ENCODE measurements at regions not wholly inside any gene's neighbourhood (a gene's known extent, or its start where the extent isn't known, plus 50 kb on each side); places are given as distances from the start of the nearest gene placed in this dataset.

DNA sequence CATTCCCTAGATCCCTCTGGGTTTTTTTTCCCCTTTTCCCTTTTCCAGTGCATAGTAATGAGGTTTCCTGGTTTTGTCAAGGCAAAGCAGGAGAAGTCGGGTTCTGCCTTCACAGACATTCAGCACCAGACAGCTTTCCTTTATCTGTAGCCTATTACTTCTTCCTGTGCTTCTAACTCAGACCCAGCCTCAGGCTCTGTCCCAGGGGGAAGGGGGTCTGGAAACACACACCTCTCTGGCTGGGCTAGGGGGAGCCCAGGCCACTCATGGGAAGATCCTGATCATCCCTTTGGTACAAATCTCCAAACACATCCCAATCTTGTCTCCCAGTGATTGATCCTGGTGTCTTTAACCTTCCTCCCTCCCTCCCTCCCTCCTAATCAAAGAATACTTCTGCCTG is 656.4 kb downstream of the LMO4 start:
- ChIA-PET CTCF (no interaction called here), POLR2A (no interaction called here), SMC1A (ENCODE audit: uncharacterized antibody, unreplicated experiment) (no interaction called here), RAD21 (ENCODE audit: unreplicated experiment) (no interaction called here)
- no peak overlapping the region for H3K9ac ChIP-seq (ENCODE audit: control insufficient read depth, insufficient read depth, low read length)
- no peaks in the 10 kb centered on the region for H3K27me3 ChIP-seq (replicated peaks in 1 of 2; ENCODE audit: control insufficient read depth in 2 of 2, insufficient read depth in 2 of 2, low read length in 1 of 2)
- no TSS peak for BruUV-seq (replicated peaks)
- H3K4me3 ChIP-seq: no peak overlapping the region
- in situ Hi-C loops (cut with MboI): no loop called here
- DNase-seq (ENCODE audit: low read depth, low spot score) (no peak), FAIRE-seq (no peak), ATAC-seq (no peak)
- WGBS (ENCODE audit: insufficient coverage, insufficient replicate concordance, low lambda C conversion rate, missing lambda C conversion rate): 14% methylated on average over 1 of the region's 1 CpG
- H3K4me1 ChIP-seq (ENCODE audit: control insufficient read depth, insufficient read depth, low read length): no peaks in the 10 kb centered on the region
- H3K36me3 ChIP-seq (ENCODE audit: control insufficient read depth in 2 of 2, insufficient read depth in 2 of 2, low read length in 1 of 2): no peaks in the 10 kb centered on the region
- H3K9me3 ChIP-seq (replicated peaks; ENCODE audit: control insufficient read depth, insufficient read depth, low read length): no peaks in the 10 kb centered on the region
- no peak overlapping the region for H2AFZ ChIP-seq (ENCODE audit: control insufficient read depth, low read depth, low read length)
- H3K79me2 ChIP-seq (ENCODE audit: control insufficient read depth, insufficient read depth, low read length): no peaks in the 10 kb centered on the region
- H3K27ac ChIP-seq (ENCODE audit: control insufficient read depth, insufficient read depth): no peak overlapping the region
- H4K20me1 ChIP-seq (ENCODE audit: control insufficient read depth, insufficient read depth): no peaks in the 10 kb centered on the region
- no peak overlapping the region for H3K4me2 ChIP-seq (ENCODE audit: control insufficient read depth, insufficient read depth)
- intact Hi-C loops (cut with micrococcal nuclease; ENCODE audit: unreplicated experiment): no loop called here
- TF ChIP-seq, protein P1, sequence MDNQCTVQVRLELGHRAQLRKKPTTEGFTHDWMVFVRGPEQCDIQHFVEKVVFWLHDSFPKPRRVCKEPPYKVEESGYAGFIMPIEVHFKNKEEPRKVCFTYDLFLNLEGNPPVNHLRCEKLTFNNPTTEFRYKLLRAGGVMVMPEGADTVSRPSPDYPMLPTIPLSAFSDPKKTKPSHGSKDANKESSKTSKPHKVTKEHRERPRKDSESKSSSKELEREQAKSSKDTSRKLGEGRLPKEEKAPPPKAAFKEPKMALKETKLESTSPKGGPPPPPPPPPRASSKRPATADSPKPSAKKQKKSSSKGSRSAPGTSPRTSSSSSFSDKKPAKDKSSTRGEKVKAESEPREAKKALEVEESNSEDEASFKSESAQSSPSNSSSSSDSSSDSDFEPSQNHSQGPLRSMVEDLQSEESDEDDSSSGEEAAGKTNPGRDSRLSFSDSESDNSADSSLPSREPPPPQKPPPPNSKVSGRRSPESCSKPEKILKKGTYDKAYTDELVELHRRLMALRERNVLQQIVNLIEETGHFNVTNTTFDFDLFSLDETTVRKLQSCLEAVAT (IDR thresholded peaks at IDR 0.05): no peak
- TF ChIP-seq POLR2AphosphoS5 (IDR thresholded peaks at IDR 0.05; ENCODE audit: low read length): no peak
- no peak for TF ChIP-seq RAD21 (IDR thresholded peaks at IDR 0.05; ENCODE audit: insufficient read depth, low read depth, low read length)
- TF ChIP-seq WRNIP1 (IDR thresholded peaks at IDR 0.05; ENCODE audit: borderline replicate concordance, low read depth, low read length): no peak
- no peak for TF ChIP-seq GATAD2B (conservative IDR thresholded peaks at IDR 0.05; ENCODE audit: low read depth)
- TF ChIP-seq, protein P2, sequence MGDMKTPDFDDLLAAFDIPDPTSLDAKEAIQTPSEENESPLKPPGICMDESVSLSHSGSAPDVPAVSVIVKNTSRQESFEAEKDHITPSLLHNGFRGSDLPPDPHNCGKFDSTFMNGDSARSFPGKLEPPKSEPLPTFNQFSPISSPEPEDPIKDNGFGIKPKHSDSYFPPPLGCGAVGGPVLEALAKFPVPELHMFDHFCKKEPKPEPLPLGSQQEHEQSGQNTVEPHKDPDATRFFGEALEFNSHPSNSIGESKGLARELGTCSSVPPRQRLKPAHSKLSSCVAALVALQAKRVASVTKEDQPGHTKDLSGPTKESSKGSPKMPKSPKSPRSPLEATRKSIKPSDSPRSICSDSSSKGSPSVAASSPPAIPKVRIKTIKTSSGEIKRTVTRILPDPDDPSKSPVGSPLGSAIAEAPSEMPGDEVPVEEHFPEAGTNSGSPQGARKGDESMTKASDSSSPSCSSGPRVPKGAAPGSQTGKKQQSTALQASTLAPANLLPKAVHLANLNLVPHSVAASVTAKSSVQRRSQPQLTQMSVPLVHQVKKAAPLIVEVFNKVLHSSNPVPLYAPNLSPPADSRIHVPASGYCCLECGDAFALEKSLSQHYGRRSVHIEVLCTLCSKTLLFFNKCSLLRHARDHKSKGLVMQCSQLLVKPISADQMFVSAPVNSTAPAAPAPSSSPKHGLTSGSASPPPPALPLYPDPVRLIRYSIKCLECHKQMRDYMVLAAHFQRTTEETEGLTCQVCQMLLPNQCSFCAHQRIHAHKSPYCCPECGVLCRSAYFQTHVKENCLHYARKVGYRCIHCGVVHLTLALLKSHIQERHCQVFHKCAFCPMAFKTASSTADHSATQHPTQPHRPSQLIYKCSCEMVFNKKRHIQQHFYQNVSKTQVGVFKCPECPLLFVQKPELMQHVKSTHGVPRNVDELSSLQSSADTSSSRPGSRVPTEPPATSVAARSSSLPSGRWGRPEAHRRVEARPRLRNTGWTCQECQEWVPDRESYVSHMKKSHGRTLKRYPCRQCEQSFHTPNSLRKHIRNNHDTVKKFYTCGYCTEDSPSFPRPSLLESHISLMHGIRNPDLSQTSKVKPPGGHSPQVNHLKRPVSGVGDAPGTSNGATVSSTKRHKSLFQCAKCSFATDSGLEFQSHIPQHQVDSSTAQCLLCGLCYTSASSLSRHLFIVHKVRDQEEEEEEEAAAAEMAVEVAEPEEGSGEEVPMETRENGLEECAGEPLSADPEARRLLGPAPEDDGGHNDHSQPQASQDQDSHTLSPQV (IDR thresholded peaks at IDR 0.05): no peak
- TF ChIP-seq, protein P3, sequence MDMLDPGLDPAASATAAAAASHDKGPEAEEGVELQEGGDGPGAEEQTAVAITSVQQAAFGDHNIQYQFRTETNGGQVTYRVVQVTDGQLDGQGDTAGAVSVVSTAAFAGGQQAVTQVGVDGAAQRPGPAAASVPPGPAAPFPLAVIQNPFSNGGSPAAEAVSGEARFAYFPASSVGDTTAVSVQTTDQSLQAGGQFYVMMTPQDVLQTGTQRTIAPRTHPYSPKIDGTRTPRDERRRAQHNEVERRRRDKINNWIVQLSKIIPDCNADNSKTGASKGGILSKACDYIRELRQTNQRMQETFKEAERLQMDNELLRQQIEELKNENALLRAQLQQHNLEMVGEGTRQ (IDR thresholded peaks at IDR 0.05; ENCODE audit: borderline replicate concordance, low read depth, low read length): no peak
- TF ChIP-seq NFIC (IDR thresholded peaks at IDR 0.05; ENCODE audit: low read depth, low read length): no peak
- TF ChIP-seq CHD1 (IDR thresholded peaks at IDR 0.05; ENCODE audit: low read depth, low read length): no peak
- TF ChIP-seq, protein P4, sequence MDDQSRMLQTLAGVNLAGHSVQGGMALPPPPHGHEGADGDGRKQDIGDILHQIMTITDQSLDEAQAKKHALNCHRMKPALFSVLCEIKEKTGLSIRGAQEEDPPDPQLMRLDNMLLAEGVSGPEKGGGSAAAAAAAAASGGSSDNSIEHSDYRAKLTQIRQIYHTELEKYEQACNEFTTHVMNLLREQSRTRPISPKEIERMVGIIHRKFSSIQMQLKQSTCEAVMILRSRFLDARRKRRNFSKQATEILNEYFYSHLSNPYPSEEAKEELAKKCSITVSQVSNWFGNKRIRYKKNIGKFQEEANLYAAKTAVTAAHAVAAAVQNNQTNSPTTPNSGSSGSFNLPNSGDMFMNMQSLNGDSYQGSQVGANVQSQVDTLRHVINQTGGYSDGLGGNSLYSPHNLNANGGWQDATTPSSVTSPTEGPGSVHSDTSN (IDR thresholded peaks at IDR 0.05; ENCODE audit: insufficient replicate concordance, low read depth, low read length): no peak
- no peak for TF ChIP-seq ETV6 (conservative IDR thresholded peaks at IDR 0.05 in 1 of 2, IDR thresholded peaks at IDR 0.05 in 1 of 2; ENCODE audit: borderline replicate concordance in 1 of 2, low read depth in 1 of 2)
- TF ChIP-seq MYB (IDR thresholded peaks at IDR 0.05; ENCODE audit: borderline replicate concordance, low read depth, low read length): no peak
- TF ChIP-seq ZNF384 (IDR thresholded peaks at IDR 0.05; ENCODE audit: borderline replicate concordance, low read depth, low read length): no peak
- no peak for TF ChIP-seq LARP7 (IDR thresholded peaks at IDR 0.05)
- TF ChIP-seq YY1 (IDR thresholded peaks at IDR 0.05; ENCODE audit: low read depth, low read length): no peak
- no peak for TF ChIP-seq CBX3 (IDR thresholded peaks at IDR 0.05; ENCODE audit: borderline replicate concordance, low read depth)

Data from GM12878 (cell line).